ENCODE measurements at regions not wholly inside any gene's neighbourhood (a gene's known extent, or its start where the extent isn't known, plus 50 kb on each side); places are given as distances from the start of the nearest gene placed in this dataset.

- Mint-ChIP-seq H3K4me1 (ENCODE audit: low read depth, unreplicated experiment) (no peaks in the 10 kb centered on the region), H3K4me3 (ENCODE audit: unreplicated experiment) (no peak overlapping the region), H3K27me3 (ENCODE audit: insufficient read depth, unreplicated experiment) (no peaks in the 10 kb centered on the region), H3K9me3 (ENCODE audit: unreplicated experiment) (peaks cover 10% of the 10 kb centered on the region), H3K36me3 (ENCODE audit: insufficient read depth, unreplicated experiment) (no peaks in the 10 kb centered on the region), H3K27ac (ENCODE audit: unreplicated experiment) (no peak overlapping the region)
- Histone ChIP-seq H3K4me3 (ENCODE audit: low read depth, low read length) (no peak overlapping the region), H3K4me1 (peaks cover 6% of the 10 kb centered on the region; the same call in 1 of the 2 replicates), H3K36me3 (ENCODE audit: control insufficient read depth, insufficient read depth, low read length) (no peaks in the 10 kb centered on the region), H3K27me3 (replicated peaks; ENCODE audit: control insufficient read depth, insufficient read depth, low read length) (no peaks in the 10 kb centered on the region), H3K9me3 (no peaks in the 10 kb centered on the region; the same call in 1 of the 2 replicates)
- TF ChIP-seq, protein P1, sequence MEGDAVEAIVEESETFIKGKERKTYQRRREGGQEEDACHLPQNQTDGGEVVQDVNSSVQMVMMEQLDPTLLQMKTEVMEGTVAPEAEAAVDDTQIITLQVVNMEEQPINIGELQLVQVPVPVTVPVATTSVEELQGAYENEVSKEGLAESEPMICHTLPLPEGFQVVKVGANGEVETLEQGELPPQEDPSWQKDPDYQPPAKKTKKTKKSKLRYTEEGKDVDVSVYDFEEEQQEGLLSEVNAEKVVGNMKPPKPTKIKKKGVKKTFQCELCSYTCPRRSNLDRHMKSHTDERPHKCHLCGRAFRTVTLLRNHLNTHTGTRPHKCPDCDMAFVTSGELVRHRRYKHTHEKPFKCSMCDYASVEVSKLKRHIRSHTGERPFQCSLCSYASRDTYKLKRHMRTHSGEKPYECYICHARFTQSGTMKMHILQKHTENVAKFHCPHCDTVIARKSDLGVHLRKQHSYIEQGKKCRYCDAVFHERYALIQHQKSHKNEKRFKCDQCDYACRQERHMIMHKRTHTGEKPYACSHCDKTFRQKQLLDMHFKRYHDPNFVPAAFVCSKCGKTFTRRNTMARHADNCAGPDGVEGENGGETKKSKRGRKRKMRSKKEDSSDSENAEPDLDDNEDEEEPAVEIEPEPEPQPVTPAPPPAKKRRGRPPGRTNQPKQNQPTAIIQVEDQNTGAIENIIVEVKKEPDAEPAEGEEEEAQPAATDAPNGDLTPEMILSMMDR (IDR thresholded peaks at IDR 0.05; ENCODE audit: insufficient read depth in 1 of 2, low read depth in 1 of 2, low read length in 1 of 2, severe bottlenecking in 1 of 2, unreplicated experiment in 1 of 2): no peak
- ChIA-PET POLR2A (no interaction called here), CTCF (no interaction called here)
- BruUV-seq (replicated peaks): no TSS peak
- no peak for DNase-seq
- intact Hi-C loops (cut with micrococcal nuclease; ENCODE audit: unreplicated experiment): no loop called here
Observed at GRCh38 chr1:239189998-239190512, 196.3 kb upstream of the CHRM3 start.

DNA sequence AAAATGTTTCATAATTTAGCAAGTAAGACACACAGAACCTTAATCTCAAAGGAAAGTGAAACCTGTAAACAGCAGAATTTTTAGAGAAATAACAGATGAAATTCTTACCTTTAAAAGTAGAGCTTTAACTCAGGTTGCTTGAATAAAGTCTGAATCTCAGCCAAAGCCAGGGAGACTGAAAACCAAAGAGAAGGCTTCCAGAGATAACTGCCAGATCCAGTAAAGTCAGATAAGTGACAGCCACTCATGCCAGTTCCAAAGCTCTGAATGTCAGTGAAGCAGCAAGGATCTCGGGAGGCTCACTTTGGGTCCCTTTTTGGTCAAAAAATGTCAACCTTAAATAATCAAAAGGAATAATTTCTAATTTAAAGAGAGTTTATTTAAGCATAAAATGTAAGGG, 199.9 kb upstream of the CHRM3 start:
- POLR2A ChIA-PET: no interaction called here
- no TSS peak for BruUV-seq (replicated peaks)
- TF ChIP-seq, protein P1 (IDR thresholded peaks at IDR 0.05; ENCODE audit: insufficient read depth in 1 of 2, low read depth in 1 of 2, low read length in 1 of 2, severe bottlenecking in 1 of 2, unreplicated experiment in 1 of 2): no peak

GRCh38 chr1:239185245-239185619, 201.1 kb upstream of the CHRM3 start:
- no peaks in the 10 kb centered on the region for H3K4me1 Mint-ChIP-seq (ENCODE audit: low read depth, unreplicated experiment)
- Histone ChIP-seq H3K4me1 (peaks cover 6% of the 10 kb centered on the region; the same call in 1 of the 2 replicates), H3K36me3 (ENCODE audit: control insufficient read depth, insufficient read depth, low read length) (no peaks in the 10 kb centered on the region), H3K9me3 (no peaks in the 10 kb centered on the region; the same call in none of the 2 replicates), H3K27me3 (replicated peaks; ENCODE audit: control insufficient read depth, insufficient read depth, low read length) (no peaks in the 10 kb centered on the region), H3K4me3 (ENCODE audit: low read depth, low read length) (no peak overlapping the region)
- no peaks in the 10 kb centered on the region for H3K27me3 Mint-ChIP-seq (ENCODE audit: insufficient read depth, unreplicated experiment)
- no peaks in the 10 kb centered on the region for H3K36me3 Mint-ChIP-seq (ENCODE audit: insufficient read depth, unreplicated experiment)
- no peak overlapping the region for H3K4me3 Mint-ChIP-seq (ENCODE audit: unreplicated experiment)
- BruUV-seq (replicated peaks): no TSS peak
- peak overlapping the region; percentile 47 for H3K27ac Mint-ChIP-seq (ENCODE audit: unreplicated experiment)
- H3K9me3 Mint-ChIP-seq (ENCODE audit: unreplicated experiment): peaks cover 10% of the 10 kb centered on the region
- DNase-seq: no peak
- ChIA-PET POLR2A (no interaction called here), CTCF (no interaction called here)
- TF ChIP-seq, protein P1 (IDR thresholded peaks at IDR 0.05; ENCODE audit: insufficient read depth in 1 of 2, low read depth in 1 of 2, low read length in 1 of 2, severe bottlenecking in 1 of 2, unreplicated experiment in 1 of 2): no peak
- intact Hi-C loops (cut with micrococcal nuclease; ENCODE audit: unreplicated experiment): no loop called here

More for the DNA sequence above, 199.9 kb upstream of the CHRM3 start:
- peaks cover 10% of the 10 kb centered on the region for H3K9me3 Mint-ChIP-seq (ENCODE audit: unreplicated experiment)
- intact Hi-C loops (cut with micrococcal nuclease; ENCODE audit: unreplicated experiment): no loop called here
- peaks cover 6% of the 10 kb centered on the region; the same call in 1 of the 2 replicates for H3K4me1 ChIP-seq
- H3K27me3 Mint-ChIP-seq (ENCODE audit: insufficient read depth, unreplicated experiment): no peaks in the 10 kb centered on the region
- H3K9me3 ChIP-seq: no peaks in the 10 kb centered on the region; the same call in none of the 2 replicates
- no peak for DNase-seq
- H3K36me3 Mint-ChIP-seq (ENCODE audit: insufficient read depth, unreplicated experiment): no peaks in the 10 kb centered on the region
- H3K4me3 Mint-ChIP-seq (ENCODE audit: unreplicated experiment): no peak overlapping the region
- no peak overlapping the region for H3K4me3 ChIP-seq (ENCODE audit: low read depth, low read length)
- H3K27me3 ChIP-seq (replicated peaks; ENCODE audit: control insufficient read depth, insufficient read depth, low read length): no peaks in the 10 kb centered on the region
- no peaks in the 10 kb centered on the region for H3K36me3 ChIP-seq (ENCODE audit: control insufficient read depth, insufficient read depth, low read length)
- CTCF ChIA-PET: no interaction called here
- H3K4me1 Mint-ChIP-seq (ENCODE audit: low read depth, unreplicated experiment): no peaks in the 10 kb centered on the region
- no peak overlapping the region for H3K27ac Mint-ChIP-seq (ENCODE audit: unreplicated experiment)

All from Caco-2 (cell line).